Frontal cortex (tissue), 3 donors: ENCODE measurements at regions not wholly inside any gene's neighbourhood (a gene's known extent, or its start where the extent isn't known, plus 50 kb on each side); places are given as distances from the start of the nearest gene placed in this dataset.
A peak's percentile ranks its signal among the peaks of the same experiment; 100 is the strongest.

ENCODE experiments used
- DNase-seq, 2 donors: peaks; one replicate each; pipeline ENCODE4 v3.0.0; 2012; ENCODE audit warnings: low spot score in 2 of 2
- FAIRE-seq: peaks from 2 replicates; lab custom pipeline; 2012; peaks lifted over from hg19 to GRCh38; lab: Jason Lieb, UNC
- donor health status: control.
- donor health status: control.
- donor health status: control.

GRCh38 chr20:60573003-60573680 is 614.9 kb downstream of the CDH26 start:
- DNase-seq (no peak), FAIRE-seq (no peak)

- no peak for FAIRE-seq
- DNase-seq = no peak
Observed at GRCh38 chr20:60576236-60576635, 618.0 kb downstream of the CDH26 start.

- DNase-seq = no peak
- no peak for FAIRE-seq
Observed at GRCh38 chr20:60579941-60580515, 621.8 kb downstream of the CDH26 start.

- DNase-seq = no peak
- FAIRE-seq = no peak
Observed at GRCh38 chr20:60581606-60582115, 623.4 kb downstream of the CDH26 start.

GRCh38 chr20:60583741-60584140 is 625.5 kb downstream of the CDH26 start:
- no peak for FAIRE-seq
- peak in 1 of 2 donors; percentile 22 for DNase-seq

GRCh38 chr20:60584221-60584620 is 626.0 kb downstream of the CDH26 start:
- FAIRE-seq (no peak), DNase-seq (no peak)

- no peak for FAIRE-seq
Observed at GRCh38 chr20:60585651-60586050, 627.4 kb downstream of the CDH26 start.

GRCh38 chr20:60586269-60587050 is 628.2 kb downstream of the CDH26 start:
- FAIRE-seq (no peak), DNase-seq (no peak)

More at GRCh38 chr20:60585651-60586050, 627.4 kb downstream of the CDH26 start:
- no peak for DNase-seq

- DNase-seq (no peak), FAIRE-seq (no peak)
Observed at GRCh38 chr20:60587986-60588385, 629.8 kb downstream of the CDH26 start.

GRCh38 chr20:60589623-60590022 is 631.4 kb downstream of the CDH26 start:
- no peak for FAIRE-seq

GRCh38 chr20:60591172-60591799 is 633.1 kb downstream of the CDH26 start:
- no peak for DNase-seq
- no peak for FAIRE-seq

More at GRCh38 chr20:60589623-60590022, 631.4 kb downstream of the CDH26 start:
- DNase-seq = no peak

- FAIRE-seq (no peak), DNase-seq (no peak)
Observed at GRCh38 chr20:60598528-60598927, 640.3 kb downstream of the CDH26 start.

GRCh38 chr20:60599381-60599780 is 641.2 kb downstream of the CDH26 start:
- FAIRE-seq (no peak), DNase-seq (no peak)

- DNase-seq (no peak), FAIRE-seq (no peak)
Observed at GRCh38 chr20:60600036-60600435, 641.8 kb downstream of the CDH26 start.

- DNase-seq = no peak
- FAIRE-seq = no peak
Observed at GRCh38 chr20:60624066-60624465, 628.0 kb upstream of the CDH4 start.

- FAIRE-seq (no peak), DNase-seq (no peak)
Observed at GRCh38 chr20:60627751-60628565, 624.1 kb upstream of the CDH4 start.

GRCh38 chr20:60628749-60629148 is 623.3 kb upstream of the CDH4 start:
- FAIRE-seq = no peak

GRCh38 chr20:60629206-60629605 is 622.9 kb upstream of the CDH4 start:
- DNase-seq (no peak), FAIRE-seq (no peak)

More at GRCh38 chr20:60628749-60629148, 623.3 kb upstream of the CDH4 start:
- no peak for DNase-seq

GRCh38 chr20:60630609-60631008 is 621.5 kb upstream of the CDH4 start:
- FAIRE-seq (no peak), DNase-seq (no peak)
